ENCODE measurements at regions not wholly inside any gene's neighbourhood (a gene's known extent, or its start where the extent isn't known, plus 50 kb on each side); places are given as distances from the start of the nearest gene placed in this dataset.

GRCh38 chr11:119560961-119561360 lies 138.0 kb upstream of the THY1 start:
- Histone ChIP-seq H3K36me3 (ENCODE audit: insufficient read depth, insufficient read length, low read length) (no peaks in the 10 kb centered on the region), H3K9me3 (ENCODE audit: insufficient read depth, low read length) (peaks cover 2% of the 10 kb centered on the region; the same call in 1 of the 2 replicates), H3K4me3 (ENCODE audit: insufficient read length, low read depth) (no peak overlapping the region), H3K4me1 (ENCODE audit: insufficient read depth, insufficient read length) (no peaks in the 10 kb centered on the region), H3K9ac (ENCODE audit: insufficient read length, low read depth) (no peak overlapping the region), H3K27me3 (ENCODE audit: insufficient read depth, insufficient read length) (peaks cover 5% of the 10 kb centered on the region)
- DNase-seq (ENCODE audit: low read depth, low spot score), result no peak
- no peak for TF ChIP-seq YY1 (IDR thresholded peaks at IDR 0.05; ENCODE audit: insufficient read depth, insufficient read length)
- TF ChIP-seq SUZ12 (IDR thresholded peaks at IDR 0.05; ENCODE audit: extremely low read depth, insufficient read depth, insufficient read length), result no peak
- no peak for TF ChIP-seq ZNF274 (IDR thresholded peaks at IDR 0.05; ENCODE audit: low read depth, low read length)

- H3K9me3 ChIP-seq (ENCODE audit: insufficient read depth, low read length), result peaks cover 8% of the 10 kb centered on the region; the same call in 1 of the 2 replicates
- H3K36me3 ChIP-seq (ENCODE audit: insufficient read depth, insufficient read length, low read length), result no peaks in the 10 kb centered on the region
- TF ChIP-seq YY1 (IDR thresholded peaks at IDR 0.05; ENCODE audit: insufficient read depth, insufficient read length), result no peak
- no peak for TF ChIP-seq ZNF274 (IDR thresholded peaks at IDR 0.05; ENCODE audit: low read depth, low read length)
- TF ChIP-seq SUZ12 (IDR thresholded peaks at IDR 0.05; ENCODE audit: extremely low read depth, insufficient read depth, insufficient read length), result no peak
- H3K4me3 ChIP-seq (ENCODE audit: insufficient read length, low read depth), result no peak overlapping the region
- no peak for DNase-seq (ENCODE audit: low read depth, low spot score)
- no peak overlapping the region for H3K9ac ChIP-seq (ENCODE audit: insufficient read length, low read depth)
- peaks cover 5% of the 10 kb centered on the region for H3K27me3 ChIP-seq (ENCODE audit: insufficient read depth, insufficient read length)
- no peaks in the 10 kb centered on the region for H3K4me1 ChIP-seq (ENCODE audit: insufficient read depth, insufficient read length)
These were observed 137.3 kb upstream of the THY1 start for GRCh38 chr11:119560291-119560690.

GRCh38 chr11:119552106-119552485 lies 129.1 kb upstream of the THY1 start:
- Histone ChIP-seq H3K4me3 (ENCODE audit: insufficient read length, low read depth) (no peak overlapping the region), H3K36me3 (ENCODE audit: insufficient read depth, insufficient read length, low read length) (no peaks in the 10 kb centered on the region), H3K27me3 (ENCODE audit: insufficient read depth, insufficient read length) (no peaks in the 10 kb centered on the region), H3K4me1 (ENCODE audit: insufficient read depth, insufficient read length) (no peaks in the 10 kb centered on the region), H3K9ac (ENCODE audit: insufficient read length, low read depth) (no peak overlapping the region), H3K9me3 (ENCODE audit: insufficient read depth, low read length) (peaks cover 24% of the 10 kb centered on the region; the same call in 1 of the 2 replicates)
- TF ChIP-seq ZNF274 (IDR thresholded peaks at IDR 0.05; ENCODE audit: low read depth, low read length) (no peak), SUZ12 (IDR thresholded peaks at IDR 0.05; ENCODE audit: extremely low read depth, insufficient read depth, insufficient read length) (no peak), YY1 (IDR thresholded peaks at IDR 0.05; ENCODE audit: insufficient read depth, insufficient read length) (no peak)
- DNase-seq (ENCODE audit: low read depth, low spot score), result no peak

GRCh38 chr11:119551420-119552105 lies 128.6 kb upstream of the THY1 start:
- TF ChIP-seq ZNF274 (IDR thresholded peaks at IDR 0.05; ENCODE audit: low read depth, low read length), result no peak
- no peak for TF ChIP-seq YY1 (IDR thresholded peaks at IDR 0.05; ENCODE audit: insufficient read depth, insufficient read length)
- TF ChIP-seq SUZ12 (IDR thresholded peaks at IDR 0.05; ENCODE audit: extremely low read depth, insufficient read depth, insufficient read length), result no peak
- no peaks in the 10 kb centered on the region for H3K4me1 ChIP-seq (ENCODE audit: insufficient read depth, insufficient read length)
- H3K36me3 ChIP-seq (ENCODE audit: insufficient read depth, insufficient read length, low read length), result no peaks in the 10 kb centered on the region
- H3K9ac ChIP-seq (ENCODE audit: insufficient read length, low read depth), result no peak overlapping the region
- H3K9me3 ChIP-seq (ENCODE audit: insufficient read depth, low read length), result peaks cover 29% of the 10 kb centered on the region; the same call in 1 of the 2 replicates
- DNase-seq (ENCODE audit: low read depth, low spot score), result no peak
- no peak overlapping the region for H3K4me3 ChIP-seq (ENCODE audit: insufficient read length, low read depth)
- H3K27me3 ChIP-seq (ENCODE audit: insufficient read depth, insufficient read length), result no peaks in the 10 kb centered on the region

GRCh38 chr11:119550053-119550752 lies 127.2 kb upstream of the THY1 start:
- H3K9me3 ChIP-seq (ENCODE audit: insufficient read depth, low read length), result peaks cover 27% of the 10 kb centered on the region; the same call in 1 of the 2 replicates
- H3K4me3 ChIP-seq (ENCODE audit: insufficient read length, low read depth), result no peak overlapping the region
- no peak overlapping the region for H3K9ac ChIP-seq (ENCODE audit: insufficient read length, low read depth)
- H3K36me3 ChIP-seq (ENCODE audit: insufficient read depth, insufficient read length, low read length), result no peaks in the 10 kb centered on the region
- no peaks in the 10 kb centered on the region for H3K4me1 ChIP-seq (ENCODE audit: insufficient read depth, insufficient read length)
- DNase-seq (ENCODE audit: low read depth, low spot score), result no peak
- TF ChIP-seq ZNF274 (IDR thresholded peaks at IDR 0.05; ENCODE audit: low read depth, low read length) (no peak), YY1 (IDR thresholded peaks at IDR 0.05; ENCODE audit: insufficient read depth, insufficient read length) (no peak), SUZ12 (IDR thresholded peaks at IDR 0.05; ENCODE audit: extremely low read depth, insufficient read depth, insufficient read length) (no peak)
- H3K27me3 ChIP-seq (ENCODE audit: insufficient read depth, insufficient read length), result no peaks in the 10 kb centered on the region

- TF ChIP-seq YY1 (IDR thresholded peaks at IDR 0.05; ENCODE audit: insufficient read depth, insufficient read length) (no peak), ZNF274 (IDR thresholded peaks at IDR 0.05; ENCODE audit: low read depth, low read length) (no peak), SUZ12 (IDR thresholded peaks at IDR 0.05; ENCODE audit: extremely low read depth, insufficient read depth, insufficient read length) (no peak)
- DNase-seq (ENCODE audit: low read depth, low spot score), result no peak
- Histone ChIP-seq H3K9me3 (ENCODE audit: insufficient read depth, low read length) (peaks cover 27% of the 10 kb centered on the region; the same call in 1 of the 2 replicates), H3K36me3 (ENCODE audit: insufficient read depth, insufficient read length, low read length) (no peaks in the 10 kb centered on the region), H3K4me1 (ENCODE audit: insufficient read depth, insufficient read length) (no peaks in the 10 kb centered on the region), H3K9ac (ENCODE audit: insufficient read length, low read depth) (no peak overlapping the region), H3K27me3 (ENCODE audit: insufficient read depth, insufficient read length) (no peaks in the 10 kb centered on the region), H3K4me3 (ENCODE audit: insufficient read length, low read depth) (no peak overlapping the region)
These were observed 124.5 kb upstream of the THY1 start for GRCh38 chr11:119547511-119547910.

Data from NT2/D1 (cell line).